Astrocyte (in vitro differentiated cells and primary cell): ENCODE measurements at regions not wholly inside any gene's neighbourhood (a gene's known extent, or its start where the extent isn't known, plus 50 kb on each side); places are given as distances from the start of the nearest gene placed in this dataset.

Source experiments
- DNase-seq: peaks from one replicate; pipeline ENCODE4 v3.0.0-alpha.2; 2010; ENCODE audit warnings: low read depth
- FAIRE-seq: peaks from 2 replicates; lab custom pipeline; 2011; peaks lifted over from hg19 to GRCh38; lab: Jason Lieb, UNC
- H2AFZ ChIP-seq: 2 replicates; pipeline ENCODE4 v1.6.0; 2012; ENCODE audit warnings: low read depth, low read length, inconsistent platforms
- H3K27ac ChIP-seq: 2 replicates; pipeline ENCODE4 v1.5.1; 2011; ENCODE audit warnings: low read depth, low read length, inconsistent platforms
- H3K27me3 ChIP-seq: 2 replicates; pipeline ENCODE4 v1.6.0; 2011; ENCODE audit warnings: low read length, inconsistent platforms; ENCODE audit not compliant: insufficient read depth
- H3K36me3 ChIP-seq: 2 replicates; pipeline ENCODE4 v1.5.1; 2011; ENCODE audit warnings: low read length, inconsistent platforms; ENCODE audit not compliant: insufficient read depth
- H3K4me1 ChIP-seq: 2 replicates; pipeline ENCODE4 v1.5.1; 2011; ENCODE audit warnings: low read length, inconsistent platforms; ENCODE audit not compliant: insufficient read depth
- H3K4me2 ChIP-seq: 2 replicates; pipeline ENCODE4 v1.6.0; 2012; ENCODE audit warnings: low read length, inconsistent platforms
- H3K4me3 ChIP-seq: 2 replicates; pipeline ENCODE4 v1.5.1; 2011; ENCODE audit warnings: low read depth, mild to moderate bottlenecking, low read length, inconsistent platforms; ENCODE audit not compliant: insufficient read depth
- H3K79me2 ChIP-seq: 2 replicates; pipeline ENCODE4 v1.6.0; 2012; ENCODE audit warnings: mild to moderate bottlenecking, low read length, inconsistent platforms; ENCODE audit not compliant: insufficient read depth
- H3K9ac ChIP-seq: 2 replicates; pipeline ENCODE4 v1.6.0; 2012; ENCODE audit warnings: mild to moderate bottlenecking, low read length, inconsistent platforms
- H3K9me3 ChIP-seq: 2 replicates; pipeline ENCODE4 v1.5.1; 2012; ENCODE audit warnings: low read depth, mild to moderate bottlenecking, low read length, inconsistent platforms; ENCODE audit not compliant: insufficient read depth
- H4K20me1 ChIP-seq: 2 replicates; pipeline ENCODE4 v1.6.0; 2012; ENCODE audit warnings: low read length, inconsistent platforms; ENCODE audit not compliant: insufficient read depth
- H3K27ac Mint-ChIP-seq: one replicate; pipeline ENCODE4 v1.8.0; 2021; ENCODE audit warnings: mild to moderate bottlenecking, mixed read lengths; ENCODE audit not compliant: unreplicated experiment
- H3K27me3 Mint-ChIP-seq: one replicate; pipeline ENCODE4 v1.8.0; 2021; ENCODE audit warnings: low read depth, mixed read lengths; ENCODE audit not compliant: unreplicated experiment
- H3K36me3 Mint-ChIP-seq: one replicate; pipeline ENCODE4 v1.8.0; 2021; ENCODE audit warnings: low read depth, mixed read lengths; ENCODE audit not compliant: unreplicated experiment
- H3K4me1 Mint-ChIP-seq: one replicate; pipeline ENCODE4 v1.8.0; 2021; ENCODE audit warnings: low read depth, mixed read lengths; ENCODE audit not compliant: unreplicated experiment
- H3K4me3 Mint-ChIP-seq: one replicate; pipeline ENCODE4 v1.8.0; 2021; ENCODE audit warnings: mild to moderate bottlenecking, moderate library complexity, mixed read lengths; ENCODE audit not compliant: unreplicated experiment
- H3K9me3 Mint-ChIP-seq: one replicate; pipeline ENCODE4 v1.8.0; 2021; ENCODE audit warnings: mild to moderate bottlenecking, mixed read lengths; ENCODE audit not compliant: unreplicated experiment
- CTCF ChIP-seq: IDR thresholded peaks from 2 replicates; pipeline ENCODE4 v1.5.1; 2011; ENCODE audit warnings: low read depth, mild to moderate bottlenecking, inconsistent platforms, low read length, moderate library complexity; ENCODE audit not compliant: insufficient read depth
- EZH2 ChIP-seq: IDR thresholded peaks from 2 replicates; pipeline ENCODE4 v1.6.1; 2012; ENCODE audit warnings: mild to moderate bottlenecking, low read length, inconsistent platforms; ENCODE audit not compliant: insufficient read depth

GRCh38 chr6:167648501-167649278 lies 178.0 kb upstream of the AFDN start:
- no peak overlapping the region for H2AFZ ChIP-seq
- H3K4me2 ChIP-seq: no peak overlapping the region
- Mint-ChIP-seq H3K27me3 (peaks cover 2% of the 10 kb centered on the region), H3K4me3 (no peak overlapping the region), H3K9me3 (peaks cover 2% of the 10 kb centered on the region), H3K4me1 (peaks cover 18% of the 10 kb centered on the region), H3K27ac (no peak overlapping the region), H3K36me3 (peaks cover under 1% of the 10 kb centered on the region)
- H3K36me3 ChIP-seq: no peaks in the 10 kb centered on the region
- H3K9me3 ChIP-seq: peaks cover 8% of the 10 kb centered on the region
- TF ChIP-seq EZH2: no peak
- no peak for TF ChIP-seq CTCF
- no peaks in the 10 kb centered on the region for H3K27me3 ChIP-seq
- no peak overlapping the region for H3K9ac ChIP-seq
- H4K20me1 ChIP-seq: no peaks in the 10 kb centered on the region
- DNase-seq (no peak), FAIRE-seq (no peak)
- peaks cover 2% of the 10 kb centered on the region for H3K4me1 ChIP-seq
- no peak overlapping the region for H3K4me3 ChIP-seq
- H3K27ac ChIP-seq: no peak overlapping the region
- no peaks in the 10 kb centered on the region for H3K79me2 ChIP-seq

GRCh38 chr6:167649476-167649875 lies 177.2 kb upstream of the AFDN start:
- no peaks in the 10 kb centered on the region for H3K79me2 ChIP-seq

More at GRCh38 chr6:167649476-167649875, 177.2 kb upstream of the AFDN start:
- no peak for DNase-seq
- H3K9ac ChIP-seq: no peak overlapping the region
- no peaks in the 10 kb centered on the region for H4K20me1 ChIP-seq
- no peaks in the 10 kb centered on the region for H3K27me3 ChIP-seq
- H3K4me3 Mint-ChIP-seq: no peak overlapping the region
- H3K4me3 ChIP-seq: no peak overlapping the region
- H2AFZ ChIP-seq: no peak overlapping the region
- peaks cover 18% of the 10 kb centered on the region for H3K4me1 Mint-ChIP-seq
- H3K36me3 Mint-ChIP-seq: peaks cover 2% of the 10 kb centered on the region
- H3K27me3 Mint-ChIP-seq: peaks cover 3% of the 10 kb centered on the region
- peaks cover 3% of the 10 kb centered on the region for H3K9me3 Mint-ChIP-seq
- no peaks in the 10 kb centered on the region for H3K36me3 ChIP-seq
- peaks cover 8% of the 10 kb centered on the region for H3K9me3 ChIP-seq
- no peak for FAIRE-seq
- H3K4me1 ChIP-seq: peaks cover 2% of the 10 kb centered on the region
- no peak overlapping the region for H3K4me2 ChIP-seq
- no peak overlapping the region for H3K27ac Mint-ChIP-seq
- TF ChIP-seq EZH2: no peak
- TF ChIP-seq CTCF: no peak
- H3K27ac ChIP-seq: no peak overlapping the region
